Large intestine (tissue), 3 donors: ENCODE measurements at regions not wholly inside any gene's neighbourhood (a gene's known extent, or its start where the extent isn't known, plus 50 kb on each side); places are given as distances from the start of the nearest gene placed in this dataset.
"Not testable (repeated sequence)": the region's sequence is repeated elsewhere in the genome, so short reads cannot be mapped to it uniquely, and the experiment has no call there.

Source experiments
- DNase-seq, 2 donors: peaks; one replicate each; pipeline versions ENCODE4 v3.0.0 to v3.0.0-alpha.2; 2013
- H3K27ac ChIP-seq: one replicate; pipeline ENCODE4 v1.5.1; 2013; ENCODE audit warnings: low read length
- H3K27me3 ChIP-seq: 2 replicates; pipeline ENCODE4 v1.6.1; 2013; ENCODE audit warnings: low read length; ENCODE audit not compliant: control insufficient read depth, insufficient read depth
- H3K36me3 ChIP-seq: 2 replicates; pipeline ENCODE4 v1.6.1; 2013; ENCODE audit warnings: low read length; ENCODE audit not compliant: control insufficient read depth, insufficient read depth
- H3K4me1 ChIP-seq: one replicate; pipeline ENCODE4 v1.6.1; 2013; ENCODE audit warnings: low read length; ENCODE audit not compliant: control insufficient read depth, insufficient read depth
- H3K4me3 ChIP-seq: one replicate; pipeline ENCODE4 v1.5.1; 2013; ENCODE audit warnings: low read length
- H3K9me3 ChIP-seq: one replicate; pipeline ENCODE4 v1.6.1; 2013; ENCODE audit warnings: mild to moderate bottlenecking, low read depth, low read length, moderate library complexity; ENCODE audit not compliant: control insufficient read depth
- WGBS: methylation state at CpG from one replicate; pipeline ENCODE4 v1.1.5; 2013; ENCODE audit warnings: low lambda C conversion rate; ENCODE audit not compliant: insufficient coverage; 5-methylcytosine and 5-hydroxymethylcytosine counted together

- H3K4me3 ChIP-seq, result no peak overlapping the region
Observed at GRCh38 chr5:57893926-57894325, 411.3 kb upstream of the ACTBL2 start.

GRCh38 chr5:57891443-57891842 lies 408.8 kb upstream of the ACTBL2 start:
- 80% methylated on average over 1 of the region's 1 CpG for WGBS
- no peak for DNase-seq
- no peak overlapping the region for H3K27ac ChIP-seq
- no peaks in the 10 kb centered on the region for H3K9me3 ChIP-seq
- no peak overlapping the region for H3K4me3 ChIP-seq
- no peaks in the 10 kb centered on the region for H3K4me1 ChIP-seq
- no peaks in the 10 kb centered on the region for H3K36me3 ChIP-seq
- H3K27me3 ChIP-seq, result no peaks in the 10 kb centered on the region

More at GRCh38 chr5:57893926-57894325, 411.3 kb upstream of the ACTBL2 start:
- no peaks in the 10 kb centered on the region for H3K9me3 ChIP-seq
- no peaks in the 10 kb centered on the region for H3K27me3 ChIP-seq
- no peak overlapping the region for H3K27ac ChIP-seq
- no peaks in the 10 kb centered on the region for H3K4me1 ChIP-seq
- no peak for DNase-seq
- no peaks in the 10 kb centered on the region for H3K36me3 ChIP-seq
- 100% methylated on average over 1 of the region's 1 CpG for WGBS

GRCh38 chr5:57889558-57889957 lies 406.9 kb upstream of the ACTBL2 start:
- peak in 1 of 2 donors; percentile 7 for DNase-seq
- H3K4me1 ChIP-seq, result no peaks in the 10 kb centered on the region
- H3K4me3 ChIP-seq, result no peak overlapping the region
- no CpG with 5 or more reads among the region's 5 CpGs for WGBS
- no peaks in the 10 kb centered on the region for H3K27me3 ChIP-seq
- no peaks in the 10 kb centered on the region for H3K36me3 ChIP-seq
- no peak overlapping the region for H3K27ac ChIP-seq
- H3K9me3 ChIP-seq, result no peaks in the 10 kb centered on the region

GRCh38 chr5:57887851-57888621 lies 405.4 kb upstream of the ACTBL2 start:
- Histone ChIP-seq H3K4me1 (no peaks in the 10 kb centered on the region), H3K4me3 (no peak overlapping the region), H3K9me3 (no peaks in the 10 kb centered on the region), H3K36me3 (no peaks in the 10 kb centered on the region), H3K27ac (no peak overlapping the region), H3K27me3 (no peaks in the 10 kb centered on the region)
- no CpG with 5 or more reads among the region's 6 CpGs for WGBS
- peak; percentile 59 to 69 for DNase-seq

- Histone ChIP-seq H3K4me1 (no peaks in the 10 kb centered on the region), H3K27me3 (no peaks in the 10 kb centered on the region), H3K4me3 (no peak overlapping the region), H3K36me3 (no peaks in the 10 kb centered on the region), H3K27ac (no peak overlapping the region), H3K9me3 (no peaks in the 10 kb centered on the region)
- WGBS, result 100% methylated on average over 1 of the region's 5 CpGs
- no peak for DNase-seq
Observed at GRCh38 chr5:57884346-57885102, 401.9 kb upstream of the ACTBL2 start.

- no CpG with 5 or more reads among the region's 2 CpGs for WGBS
- no peak for DNase-seq
- H3K4me3 ChIP-seq, result no peak overlapping the region
Observed at GRCh38 chr5:57880216-57880615, 397.6 kb upstream of the ACTBL2 start.

GRCh38 chr5:57878301-57878722 lies 395.7 kb upstream of the ACTBL2 start:
- no peaks in the 10 kb centered on the region for H3K36me3 ChIP-seq
- H3K4me1 ChIP-seq, result no peaks in the 10 kb centered on the region
- WGBS, result 72% methylated on average over 4 of the region's 4 CpGs
- no peaks in the 10 kb centered on the region for H3K9me3 ChIP-seq
- no peak for DNase-seq
- H3K27me3 ChIP-seq, result no peaks in the 10 kb centered on the region
- H3K4me3 ChIP-seq, result no peak overlapping the region
- no peak overlapping the region for H3K27ac ChIP-seq

More at GRCh38 chr5:57880216-57880615, 397.6 kb upstream of the ACTBL2 start:
- Histone ChIP-seq H3K4me1 (no peaks in the 10 kb centered on the region), H3K9me3 (no peaks in the 10 kb centered on the region), H3K27me3 (no peaks in the 10 kb centered on the region), H3K36me3 (no peaks in the 10 kb centered on the region), H3K27ac (no peak overlapping the region)

- no peak for DNase-seq
- no peaks in the 10 kb centered on the region for H3K27me3 ChIP-seq
- H3K36me3 ChIP-seq, result no peaks in the 10 kb centered on the region
- no peaks in the 10 kb centered on the region for H3K4me1 ChIP-seq
- no peak overlapping the region for H3K27ac ChIP-seq
- H3K4me3 ChIP-seq, result no peak overlapping the region
- WGBS, result no CpG with 5 or more reads among the region's 1 CpG
- no peaks in the 10 kb centered on the region for H3K9me3 ChIP-seq
Observed at GRCh38 chr5:57871496-57871895, 388.9 kb upstream of the ACTBL2 start.

- H3K36me3 ChIP-seq, H3K4me3 ChIP-seq, H3K9me3 ChIP-seq, H3K27me3 ChIP-seq, DNase-seq, H3K27ac ChIP-seq, H3K4me1 ChIP-seq: not testable (repeated sequence)
- no CpG with 5 or more reads among the region's 14 CpGs for WGBS
Observed at GRCh38 chr5:57870267-57870666, 387.7 kb upstream of the ACTBL2 start.

- no peaks in the 10 kb centered on the region for H3K4me1 ChIP-seq
- H3K27ac ChIP-seq, result no peak overlapping the region
- no peak overlapping the region for H3K4me3 ChIP-seq
- no peaks in the 10 kb centered on the region for H3K36me3 ChIP-seq
- no peak for DNase-seq
- WGBS, result no CpG with 5 or more reads among the region's 2 CpGs
- no peaks in the 10 kb centered on the region for H3K9me3 ChIP-seq
- H3K27me3 ChIP-seq, result no peaks in the 10 kb centered on the region
Observed at GRCh38 chr5:57863661-57864060, 381.1 kb upstream of the ACTBL2 start.
